ENCODE measurements at regions not wholly inside any gene's neighbourhood (a gene's known extent, or its start where the extent isn't known, plus 50 kb on each side); places are given as distances from the start of the nearest gene placed in this dataset.

DNA sequence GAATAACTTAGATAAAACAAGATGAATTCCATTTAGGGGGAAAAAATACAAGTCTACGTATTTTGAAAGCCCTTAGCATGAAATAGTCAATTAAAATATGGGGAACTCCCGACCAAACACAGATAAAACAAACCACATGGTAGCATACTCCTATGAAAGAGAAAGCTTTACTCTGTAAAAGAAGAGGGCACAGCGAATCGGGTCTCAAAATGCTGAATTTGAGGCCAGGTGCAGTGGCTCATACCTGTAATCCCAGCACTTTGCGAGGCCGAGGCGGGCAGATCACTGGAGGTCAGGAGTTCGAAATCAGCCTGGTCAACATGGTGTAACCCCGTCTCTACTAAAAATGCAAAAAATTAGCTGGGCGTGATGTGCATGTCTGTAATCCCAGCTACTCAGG, 116.9 kb upstream of the TIAM1 start:
- intact Hi-C loops (cut with micrococcal nuclease), result loop anchor here (1.0 to 5.0 kb wide), 2 partner anchors 48 to 99 kb away; no protein-coding TSS in a partner anchor
- H3K4me3 Mint-ChIP-seq, result peak overlapping the region; percentile 21
- no peaks in the 10 kb centered on the region for H3K36me3 Mint-ChIP-seq (ENCODE audit: low read depth)
- H3K27ac Mint-ChIP-seq, result no peak overlapping the region
- H3K27me3 Mint-ChIP-seq (ENCODE audit: low read depth), result no peaks in the 10 kb centered on the region
- CTCF ChIA-PET, result interaction anchor here (0.7 to 1.5 kb wide), 2 partner anchors 9 to 143 kb away, joined by 3 read pairs; no protein-coding TSS in a partner anchor
- H3K9me3 Mint-ChIP-seq, result no peaks in the 10 kb centered on the region
- peaks cover 6% of the 10 kb centered on the region for H3K4me1 Mint-ChIP-seq (ENCODE audit: low read depth)
- peak; percentile 39 for DNase-seq

DNA sequence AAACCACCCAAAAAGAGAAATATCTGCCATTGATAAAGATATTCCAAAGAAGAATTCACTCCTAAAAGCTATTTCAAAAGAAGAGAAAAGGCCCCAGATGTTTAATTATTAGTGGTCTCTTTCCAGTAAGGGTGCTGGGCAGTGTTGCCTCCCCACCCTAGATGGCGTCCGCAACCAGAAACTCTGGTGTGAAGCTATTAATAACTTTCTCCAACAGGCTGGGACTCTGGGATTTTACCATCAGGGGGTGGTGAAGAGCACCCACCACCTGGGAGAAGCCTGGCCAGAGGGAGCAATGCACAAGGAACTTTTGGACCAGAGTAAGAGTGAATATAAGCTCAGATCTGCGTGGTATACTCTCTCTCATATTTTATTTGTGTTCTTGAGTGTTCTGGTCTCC, 115.4 kb upstream of the TIAM1 start:
- no peak overlapping the region for H3K4me3 Mint-ChIP-seq
- no peaks in the 10 kb centered on the region for H3K27me3 Mint-ChIP-seq (ENCODE audit: low read depth)
- no peak for DNase-seq
- intact Hi-C loops (cut with micrococcal nuclease), result no loop called here
- H3K36me3 Mint-ChIP-seq (ENCODE audit: low read depth), result no peaks in the 10 kb centered on the region
- peaks cover 6% of the 10 kb centered on the region for H3K4me1 Mint-ChIP-seq (ENCODE audit: low read depth)
- H3K27ac Mint-ChIP-seq, result no peak overlapping the region
- CTCF ChIA-PET, result interaction anchor here (0.6 to 1.4 kb wide), 2 partner anchors 100 to 136 kb away, joined by 4 to 9 read pairs; no protein-coding TSS in a partner anchor
- no peaks in the 10 kb centered on the region for H3K9me3 Mint-ChIP-seq

GRCh38 chr21:31457675-31458074, 113.6 kb upstream of the TIAM1 start:
- DNase-seq, result no peak
- intact Hi-C loops (cut with micrococcal nuclease), result no loop called here
- CTCF ChIA-PET, result interaction anchor here (0.6 kb wide), 1 partner anchor 295 kb away, joined by 5 read pairs; no protein-coding TSS in a partner anchor
- Mint-ChIP-seq H3K4me3 (no peak overlapping the region), H3K9me3 (no peaks in the 10 kb centered on the region), H3K36me3 (ENCODE audit: low read depth) (no peaks in the 10 kb centered on the region), H3K4me1 (ENCODE audit: low read depth) (peaks cover 6% of the 10 kb centered on the region), H3K27me3 (ENCODE audit: low read depth) (no peaks in the 10 kb centered on the region), H3K27ac (no peak overlapping the region)

DNA sequence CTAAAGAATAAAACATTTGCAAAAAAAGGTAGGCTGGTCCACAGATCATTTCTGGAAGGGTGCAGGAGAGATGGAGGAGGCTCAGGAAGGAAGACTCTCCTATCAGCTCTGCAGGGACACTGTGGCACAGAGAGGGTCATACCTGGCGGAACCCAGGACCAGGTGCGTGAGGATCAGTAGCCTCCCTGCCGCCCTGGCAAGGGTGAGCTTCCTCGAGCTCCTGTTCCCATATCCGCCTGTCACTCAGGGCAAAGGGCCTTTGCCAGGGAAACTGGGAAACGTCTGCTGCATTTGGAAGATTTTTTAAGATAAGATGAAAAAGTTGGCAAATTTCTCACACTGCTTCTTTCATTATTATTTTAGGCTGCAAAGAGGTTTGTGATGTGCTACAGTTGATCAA, 112.1 kb upstream of the TIAM1 start:
- no peak for DNase-seq
- peaks cover 6% of the 10 kb centered on the region for H3K4me1 Mint-ChIP-seq (ENCODE audit: low read depth)
- H3K27me3 Mint-ChIP-seq (ENCODE audit: low read depth), result no peaks in the 10 kb centered on the region
- CTCF ChIA-PET, result no interaction called here
- intact Hi-C loops (cut with micrococcal nuclease), result no loop called here
- no peaks in the 10 kb centered on the region for H3K36me3 Mint-ChIP-seq (ENCODE audit: low read depth)
- no peak overlapping the region for H3K27ac Mint-ChIP-seq
- H3K9me3 Mint-ChIP-seq, result no peaks in the 10 kb centered on the region
- no peak overlapping the region for H3K4me3 Mint-ChIP-seq

- Mint-ChIP-seq H3K4me1 (ENCODE audit: low read depth) (peaks cover 2% of the 10 kb centered on the region), H3K36me3 (ENCODE audit: low read depth) (no peaks in the 10 kb centered on the region), H3K27me3 (ENCODE audit: low read depth) (no peaks in the 10 kb centered on the region), H3K4me3 (no peak overlapping the region), H3K27ac (no peak overlapping the region), H3K9me3 (no peaks in the 10 kb centered on the region)
- intact Hi-C loops (cut with micrococcal nuclease), result no loop called here
- DNase-seq, result no peak
- CTCF ChIA-PET, result interaction anchor here (1.1 kb wide), 1 partner anchor 125 kb away, joined by 4 read pairs; no protein-coding TSS in a partner anchor
Observed at GRCh38 chr21:31455506-31455905, 111.4 kb upstream of the TIAM1 start.

GRCh38 chr21:31450980-31451379, 106.9 kb upstream of the TIAM1 start:
- Mint-ChIP-seq H3K4me1 (ENCODE audit: low read depth) (peaks cover 15% of the 10 kb centered on the region), H3K27me3 (ENCODE audit: low read depth) (no peaks in the 10 kb centered on the region), H3K9me3 (no peaks in the 10 kb centered on the region), H3K36me3 (ENCODE audit: low read depth) (no peaks in the 10 kb centered on the region), H3K27ac (no peak overlapping the region), H3K4me3 (no peak overlapping the region)
- CTCF ChIA-PET, result no interaction called here
- intact Hi-C loops (cut with micrococcal nuclease), result no loop called here
- DNase-seq, result no peak

DNA sequence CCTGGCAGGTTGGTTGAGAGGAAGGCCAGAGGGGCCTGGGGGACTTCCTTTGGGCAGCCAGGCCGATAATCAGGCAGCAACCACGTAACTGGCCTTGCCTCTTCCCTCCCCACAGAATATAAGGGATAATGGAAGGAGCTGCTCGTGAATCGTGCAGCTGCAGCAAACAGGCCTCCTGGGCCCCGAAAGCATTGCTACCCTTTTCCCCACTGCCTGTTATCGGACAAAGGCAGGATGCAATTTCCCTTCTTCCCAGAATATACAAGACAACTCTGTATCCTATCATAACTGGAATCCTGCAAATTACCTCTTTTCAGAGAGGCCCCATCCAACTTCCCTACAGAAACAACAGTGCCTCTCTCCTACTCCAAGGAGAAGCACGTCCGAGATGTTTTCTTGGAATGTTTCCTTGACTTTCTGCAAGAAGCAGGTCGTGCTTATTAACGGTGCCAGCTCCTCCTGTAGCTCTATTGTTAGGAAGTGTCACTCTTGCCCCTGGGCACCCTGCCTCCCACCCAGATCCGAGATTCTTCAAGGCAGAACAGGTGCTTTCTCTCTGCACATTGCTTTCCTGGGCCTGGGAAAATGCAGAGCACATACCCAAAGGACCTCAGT, 106.0 kb upstream of the TIAM1 start:
- Mint-ChIP-seq H3K27me3 (ENCODE audit: low read depth) (no peaks in the 10 kb centered on the region), H3K36me3 (ENCODE audit: low read depth) (no peaks in the 10 kb centered on the region), H3K27ac (no peak overlapping the region), H3K4me1 (ENCODE audit: low read depth) (peaks cover 21% of the 10 kb centered on the region), H3K4me3 (no peak overlapping the region), H3K9me3 (no peaks in the 10 kb centered on the region)
- DNase-seq, result no peak
- intact Hi-C loops (cut with micrococcal nuclease), result no loop called here
- CTCF ChIA-PET, result interaction anchor here (0.6 kb wide), 1 partner anchor 180 kb away, joined by 3 read pairs; no protein-coding TSS in a partner anchor

GRCh38 chr21:31448496-31448895, 104.4 kb upstream of the TIAM1 start:
- DNase-seq, result no peak
- Mint-ChIP-seq H3K27me3 (ENCODE audit: low read depth) (no peaks in the 10 kb centered on the region), H3K9me3 (no peaks in the 10 kb centered on the region), H3K36me3 (ENCODE audit: low read depth) (no peaks in the 10 kb centered on the region), H3K27ac (no peak overlapping the region), H3K4me1 (ENCODE audit: low read depth) (peaks cover 33% of the 10 kb centered on the region), H3K4me3 (no peak overlapping the region)
- CTCF ChIA-PET, result interaction anchor here (0.5 to 0.7 kb wide), 2 partner anchors 101 to 543 kb away, joined by 3 read pairs; no protein-coding TSS in a partner anchor
- intact Hi-C loops (cut with micrococcal nuclease), result no loop called here

DNA sequence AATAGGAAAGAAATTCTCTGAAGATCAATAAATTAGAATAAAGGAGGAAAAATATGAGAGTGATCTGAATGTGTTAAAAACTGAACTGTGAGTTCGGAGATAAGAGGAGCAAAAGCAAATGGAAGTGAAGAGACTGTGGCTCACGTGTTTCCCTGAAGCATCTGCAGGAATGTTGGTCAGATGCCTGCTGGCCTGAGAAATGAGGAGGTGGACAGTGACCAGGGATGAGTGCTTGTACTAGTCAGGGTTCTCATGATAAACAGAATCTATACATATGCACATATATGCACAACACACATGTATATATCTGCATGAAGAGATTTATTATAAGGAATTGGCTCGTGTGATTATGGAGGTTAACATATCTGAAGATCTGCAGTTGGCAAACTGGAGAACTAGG, 103.4 kb upstream of the TIAM1 start:
- Mint-ChIP-seq H3K36me3 (ENCODE audit: low read depth) (no peaks in the 10 kb centered on the region), H3K9me3 (no peaks in the 10 kb centered on the region), H3K27ac (no peak overlapping the region), H3K4me3 (no peak overlapping the region), H3K4me1 (ENCODE audit: low read depth) (peaks cover 33% of the 10 kb centered on the region), H3K27me3 (ENCODE audit: low read depth) (no peaks in the 10 kb centered on the region)
- CTCF ChIA-PET, result no interaction called here
- intact Hi-C loops (cut with micrococcal nuclease), result no loop called here
- no peak for DNase-seq

GRCh38 chr21:31446226-31446855, 102.3 kb upstream of the TIAM1 start:
- intact Hi-C loops (cut with micrococcal nuclease), result no loop called here
- H3K4me3 Mint-ChIP-seq, result no peak overlapping the region
- CTCF ChIA-PET, result interaction anchor here (0.9 kb wide), 1 partner anchor 113 kb away, joined by 3 read pairs; no protein-coding TSS in a partner anchor
- H3K9me3 Mint-ChIP-seq, result peaks cover 1% of the 10 kb centered on the region
- peak; percentile 29 for DNase-seq
- no peaks in the 10 kb centered on the region for H3K36me3 Mint-ChIP-seq (ENCODE audit: low read depth)
- H3K27ac Mint-ChIP-seq, result no peak overlapping the region
- no peaks in the 10 kb centered on the region for H3K27me3 Mint-ChIP-seq (ENCODE audit: low read depth)
- peaks cover 33% of the 10 kb centered on the region for H3K4me1 Mint-ChIP-seq (ENCODE audit: low read depth)

DNA sequence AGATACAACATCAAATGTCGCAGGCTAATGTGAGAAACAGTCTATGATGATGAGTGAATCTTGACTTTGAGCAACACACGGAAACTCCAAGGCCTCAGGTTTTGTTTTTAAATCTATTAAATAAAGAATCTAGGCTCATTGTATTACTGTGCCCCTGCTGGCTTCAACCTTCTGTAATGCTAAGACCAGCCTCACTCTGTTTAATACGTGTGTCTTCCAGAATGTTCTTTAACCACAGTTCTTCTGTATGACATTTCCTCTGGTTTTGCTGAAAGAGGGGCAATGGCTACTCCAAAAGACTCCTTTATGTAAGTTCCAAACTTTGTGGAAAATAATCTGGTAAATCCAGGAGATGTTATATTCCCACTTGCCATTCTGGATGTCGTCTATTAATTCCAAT, 101.1 kb upstream of the TIAM1 start:
- CTCF ChIA-PET, result no interaction called here
- no peak overlapping the region for H3K27ac Mint-ChIP-seq

DNA sequence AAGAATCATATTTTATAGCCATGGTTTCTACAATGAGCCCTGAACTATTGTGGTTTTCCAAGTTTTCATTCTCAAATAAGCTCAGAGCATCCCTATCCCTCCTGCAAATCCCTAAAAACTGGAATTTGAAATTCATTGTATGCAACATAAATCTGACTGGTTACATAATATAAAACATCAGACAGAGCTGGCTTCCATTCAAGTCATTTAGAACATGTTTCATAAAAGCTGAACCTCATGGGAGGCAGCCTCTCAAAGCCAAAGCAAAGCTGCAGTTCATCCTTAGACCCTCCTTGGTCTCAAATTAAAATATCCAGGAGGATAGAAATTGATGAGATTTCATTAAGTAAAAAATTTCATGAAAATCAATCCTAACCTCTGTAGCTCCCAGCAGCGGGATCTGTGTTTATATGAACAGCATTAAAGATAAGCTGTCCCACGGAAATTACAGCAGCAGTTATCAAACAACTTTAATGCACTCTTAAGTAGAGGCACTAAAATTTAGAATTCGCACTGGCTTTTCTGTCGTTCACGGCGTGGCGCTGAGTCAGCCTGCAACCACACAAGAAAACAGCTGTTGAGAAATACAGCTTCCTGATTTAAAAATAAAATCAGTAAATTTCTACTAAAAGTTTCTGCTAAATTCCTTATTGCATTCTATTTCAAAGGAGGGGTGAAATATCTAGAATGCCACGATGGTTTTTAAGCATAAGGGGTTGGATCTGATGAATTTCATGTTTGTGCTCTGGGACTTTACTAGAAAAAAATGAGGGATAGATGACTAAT, 99.9 kb upstream of the TIAM1 start:
- Mint-ChIP-seq H3K9me3 (peaks cover 7% of the 10 kb centered on the region), H3K27me3 (ENCODE audit: low read depth) (no peaks in the 10 kb centered on the region), H3K4me3 (no peak overlapping the region), H3K27ac (no peak overlapping the region), H3K4me1 (ENCODE audit: low read depth) (peaks cover 33% of the 10 kb centered on the region), H3K36me3 (ENCODE audit: low read depth) (peaks cover 4% of the 10 kb centered on the region)
- CTCF ChIA-PET, result no interaction called here
- DNase-seq, result no peak
- intact Hi-C loops (cut with micrococcal nuclease), result no loop called here

More for the DNA sequence above, 101.1 kb upstream of the TIAM1 start:
- no peak for DNase-seq
- Mint-ChIP-seq H3K27me3 (ENCODE audit: low read depth) (no peaks in the 10 kb centered on the region), H3K4me3 (no peak overlapping the region), H3K36me3 (ENCODE audit: low read depth) (peaks cover 4% of the 10 kb centered on the region), H3K4me1 (ENCODE audit: low read depth) (peaks cover 33% of the 10 kb centered on the region), H3K9me3 (peaks cover 7% of the 10 kb centered on the region)
- intact Hi-C loops (cut with micrococcal nuclease), result no loop called here
